IMR-90 (cell line): ENCODE measurements at regions not wholly inside any gene's neighbourhood (a gene's known extent, or its start where the extent isn't known, plus 50 kb on each side); places are given as distances from the start of the nearest gene placed in this dataset.

Experiments used
- ATAC-seq: fragments of 200-7000 bp; cut with Tn5 transposase; 2 replicates; pipeline ENCODE4 v1.9.1; 2020; ENCODE audit warnings: low read depth, mild to moderate bottlenecking, moderate library complexity
- BruUV-seq: library from RNA; stranded (reverse); fragments of 400-500 nt; replicated peaks from 2 replicates; lab custom pipeline; 2021; lab: Mats Ljungman, UMichigan
- CTCF ChIA-PET: fragments of 300-600 bp; formaldehyde crosslinking; extraction: SDS; loops from one replicate; lab custom pipeline; 2021; ENCODE audit warnings: antibody characterized with exemption; lab: Yijun Ruan, JAX
- POLR2A ChIA-PET: fragments of 300-600 bp; sonication (Branson Sonifier 250); formaldehyde crosslinking; loops from one replicate; lab custom pipeline; 2022; ENCODE audit warnings: antibody characterized with exemption; ENCODE audit not compliant: unreplicated experiment; lab: Charles Lee
- DNase-seq: peaks from one replicate; pipeline ENCODE4 v3.0.0; 2013
- H2AFZ ChIP-seq: replicated peaks from 2 replicates; pipeline ENCODE3; 2013; ENCODE audit warnings: low read length, mild to moderate bottlenecking; ENCODE audit not compliant: poor library complexity
- H2AK5ac ChIP-seq: 2 replicates; pipeline ENCODE4 v1.6.1; 2013; ENCODE audit warnings: low read depth, low read length, inconsistent platforms
- H2AK9ac ChIP-seq: replicated peaks from 2 replicates; pipeline ENCODE3; 2013; ENCODE audit warnings: mild to moderate bottlenecking, low read depth, low read length, moderate library complexity; ENCODE audit not compliant: poor library complexity
- H2BK120ac ChIP-seq: 2 replicates; pipeline ENCODE4 v1.6.1; 2013; ENCODE audit warnings: low read depth, low read length, inconsistent platforms
- H2BK15ac ChIP-seq: 3 replicates; pipeline ENCODE4 v1.6.1; 2013; ENCODE audit warnings: low read depth, low read length, inconsistent platforms
- H2BK20ac ChIP-seq: 2 replicates; pipeline ENCODE4 v1.6.1; 2013; ENCODE audit warnings: low read depth, mild to moderate bottlenecking, inconsistent platforms, low read length, moderate library complexity
- H2BK5ac ChIP-seq: 2 replicates; pipeline ENCODE4 v1.6.1; 2013; ENCODE audit warnings: mild to moderate bottlenecking, low read depth, low read length, inconsistent platforms; ENCODE audit not compliant: poor library complexity, severe bottlenecking
- H3K14ac ChIP-seq: replicated peaks from 2 replicates; pipeline ENCODE4 v1.6.1; 2013; ENCODE audit warnings: low read depth, low read length, inconsistent platforms
- H3K18ac ChIP-seq: 2 replicates; pipeline ENCODE4 v1.6.1; 2013; ENCODE audit warnings: low read depth, low read length, control low read depth
- H3K23ac ChIP-seq: 2 replicates; pipeline ENCODE4 v1.6.1; 2013; ENCODE audit warnings: low read depth, low read length, inconsistent platforms
- H3K27ac ChIP-seq: 2 replicates; pipeline ENCODE4 v1.5.1; 2013; ENCODE audit warnings: mild to moderate bottlenecking, control low read depth, low read length; ENCODE audit not compliant: insufficient read depth
- H3K27me3 ChIP-seq: 2 replicates; pipeline ENCODE4 v1.6.1; 2013; ENCODE audit warnings: low read length; ENCODE audit not compliant: control insufficient read depth, insufficient read depth
- H3K36me3 ChIP-seq: 2 replicates; pipeline ENCODE4 v1.6.1; 2013; ENCODE audit warnings: low read length, mixed read lengths; ENCODE audit not compliant: control insufficient read depth, insufficient read depth
- H3K4ac ChIP-seq: 2 replicates; pipeline ENCODE4 v1.6.1; 2013; ENCODE audit warnings: low read depth, low read length, inconsistent platforms
- H3K4me1 ChIP-seq: 2 replicates; pipeline ENCODE4 v1.6.1; 2013; ENCODE audit warnings: low read length, mixed read lengths; ENCODE audit not compliant: control insufficient read depth, insufficient read depth
- H3K4me2 ChIP-seq: 2 replicates; pipeline ENCODE4 v1.6.1; 2013; ENCODE audit warnings: low read depth, mild to moderate bottlenecking, control low read depth, low read length, moderate library complexity
- H3K4me3 ChIP-seq: 2 replicates; pipeline ENCODE4 v1.5.1; 2013; ENCODE audit warnings: low read depth, mild to moderate bottlenecking, control low read depth, low read length, moderate library complexity; ENCODE audit not compliant: insufficient read depth
- H3K56ac ChIP-seq: 2 replicates; pipeline ENCODE4 v1.6.1; 2013; ENCODE audit warnings: low read length, inconsistent platforms; ENCODE audit not compliant: insufficient read depth; ENCODE audit errors: extremely low read depth
- H3K79me1 ChIP-seq, 2 experiments: 2 replicates each; pipeline ENCODE4 v1.6.1; 2013; ENCODE audit warnings: low read length in 2 of 2, inconsistent platforms in 1 of 2, low read depth in 1 of 2
- H3K9ac ChIP-seq: 2 replicates; pipeline ENCODE4 v1.6.1; 2013; ENCODE audit warnings: low read depth, low read length, control low read depth
- H3K9me1 ChIP-seq: 2 replicates; pipeline ENCODE4 v1.6.1; 2013; ENCODE audit warnings: low read length, inconsistent platforms; ENCODE audit not compliant: insufficient read depth
- H3K9me3 ChIP-seq: 2 replicates; pipeline ENCODE4 v1.6.1; 2013; ENCODE audit warnings: low read length; ENCODE audit not compliant: control insufficient read depth, insufficient read depth
- H4K20me1 ChIP-seq: 2 replicates; pipeline ENCODE4 v1.6.1; 2013; ENCODE audit warnings: low read length, inconsistent platforms; ENCODE audit not compliant: insufficient read depth
- H4K5ac ChIP-seq: 2 replicates; pipeline ENCODE4 v1.6.1; 2013; ENCODE audit warnings: mild to moderate bottlenecking, low read depth, low read length, control low read depth
- H4K8ac ChIP-seq, 2 experiments: 2 replicates each; pipeline ENCODE4 v1.6.1; 2013; ENCODE audit warnings: low read depth in 2 of 2, low read length in 2 of 2, control low read depth in 1 of 2, inconsistent platforms in 1 of 2
- H4K91ac ChIP-seq: 2 replicates; pipeline ENCODE4 v1.6.1; 2013; ENCODE audit warnings: low read depth, low read length, inconsistent platforms; ENCODE audit not compliant: insufficient read depth
- BHLHE40 ChIP-seq: fragments of 150-350 bp; IDR thresholded peaks from 2 replicates; pipeline ENCODE4 v1.6.1; 2016; ENCODE audit warnings: mild to moderate bottlenecking, low read depth, low read length
- CEBPB ChIP-seq: IDR thresholded peaks from 2 replicates; pipeline ENCODE4 v1.6.1; 2012; ENCODE audit warnings: low read depth, low read length, improper control_type of control experiment
- CHD1 ChIP-seq: IDR thresholded peaks from 2 replicates; pipeline ENCODE4 v1.6.1; 2012; ENCODE audit warnings: low read depth, low read length, improper control_type of control experiment
- CTCF ChIP-seq: conservative IDR thresholded peaks from 2 replicates; pipeline ENCODE4 v1.5.1; 2012; ENCODE audit warnings: mild to moderate bottlenecking, low read depth, low read length, improper control_type of control experiment
- FOS ChIP-seq: fragments of 150-350 bp; IDR thresholded peaks from 2 replicates; pipeline ENCODE4 v1.6.1; 2016; ENCODE audit warnings: low read depth, low read length
- MAFK ChIP-seq: IDR thresholded peaks from 2 replicates; pipeline ENCODE4 v1.6.1; 2012; ENCODE audit warnings: low read depth, low read length, improper control_type of control experiment
- MAZ ChIP-seq: IDR thresholded peaks from 2 replicates; pipeline ENCODE4 v1.6.1; 2012; ENCODE audit warnings: low read depth, mild to moderate bottlenecking, low read length, improper control_type of control experiment, moderate library complexity, borderline replicate concordance
- MXI1 ChIP-seq: IDR thresholded peaks from 2 replicates; pipeline ENCODE4 v1.6.1; 2012; ENCODE audit warnings: low read depth, mild to moderate bottlenecking, low read length, moderate library complexity, borderline replicate concordance
- NFE2L2 ChIP-seq: fragments of 150-350 bp; IDR thresholded peaks from 2 replicates; pipeline ENCODE4 v1.6.1; 2016; ENCODE audit warnings: low read depth, mild to moderate bottlenecking, low read length
- POLR2A ChIP-seq: IDR thresholded peaks from 2 replicates; pipeline ENCODE4 v1.6.1; 2012; ENCODE audit warnings: mild to moderate bottlenecking, low read depth, low read length
- RAD21 ChIP-seq: IDR thresholded peaks from 2 replicates; pipeline ENCODE4 v1.6.1; 2012; ENCODE audit warnings: low read length, improper control_type of control experiment
- RCOR1 ChIP-seq: IDR thresholded peaks from 2 replicates; pipeline ENCODE4 v1.6.1; 2012; ENCODE audit warnings: mild to moderate bottlenecking, low read length, improper control_type of control experiment; ENCODE audit not compliant: insufficient replicate concordance
- RFX5 ChIP-seq: IDR thresholded peaks from 2 replicates; pipeline ENCODE4 v1.8.0; 2012; ENCODE audit warnings: low read depth, mild to moderate bottlenecking, low read length, moderate library complexity
- SMC3 ChIP-seq: fragments of 150-350 bp; IDR thresholded peaks from 2 replicates; pipeline ENCODE4 v1.6.1; 2016; ENCODE audit warnings: low read depth, mild to moderate bottlenecking, antibody characterized with exemption, low read length, moderate library complexity
- USF2 ChIP-seq: fragments of 150-350 bp; IDR thresholded peaks from 2 replicates; pipeline ENCODE4 v1.6.1; 2017; ENCODE audit warnings: mild to moderate bottlenecking, antibody characterized with exemption, low read length, low read depth
- WGBS, 2 experiments: methylation state at CpG; one replicate each; pipeline versions ENCODE4 v1.1.5 to v1.1.7; 2013; ENCODE audit warnings: missing lambda C conversion rate in 2 of 2; ENCODE audit not compliant: insufficient read length in 1 of 2; ENCODE audit errors: extremely low coverage in 2 of 2; 5-methylcytosine and 5-hydroxymethylcytosine counted together
- dilution Hi-C: fragments of 300-500 bp; cut with HindIII; formaldehyde crosslinking; loops from one replicate; pipeline ENCODE4 v1.14.3; 2018; ENCODE audit warnings: low sequenced_read_pairs; ENCODE audit not compliant: unreplicated experiment
- in situ Hi-C: fragments of 300-500 bp; cut with MboI; formaldehyde crosslinking; loops from 3 replicates; pipeline ENCODE4 v1.14.3; 2019; ENCODE audit warnings: low sequenced_read_pairs, inconsistent platforms, mixed read lengths
- intact Hi-C: fragments of 100-400 bp; cut with micrococcal nuclease; formaldehyde crosslinking; loops from 2 replicates; pipeline ENCODE4 v1.10.0; 2022
- TF ChIP-seq, protein P1 (sequence below): fragments of 150-350 bp; IDR thresholded peaks from 2 replicates; pipeline ENCODE4 v1.6.1; 2016; ENCODE audit warnings: low read depth, mild to moderate bottlenecking, low read length, moderate library complexity, borderline replicate concordance

DNA sequence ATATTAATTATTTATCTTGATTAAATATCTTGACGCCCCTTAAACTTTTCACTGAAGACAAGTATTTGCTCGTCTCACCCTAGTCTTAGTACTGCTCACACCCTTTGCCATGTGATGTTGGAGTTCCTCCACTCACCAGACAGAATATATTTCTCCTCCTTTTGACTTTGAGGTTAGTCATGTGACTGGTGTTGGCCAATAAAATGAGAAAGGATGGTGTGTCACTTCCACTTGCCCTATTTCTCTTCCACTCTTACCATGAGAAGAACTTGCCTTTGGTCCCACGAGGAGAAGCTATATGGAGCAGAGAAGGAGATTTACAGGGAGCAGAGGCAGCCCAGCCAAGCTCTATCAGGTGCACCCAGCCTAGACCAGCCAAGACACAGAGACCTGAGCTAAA, 64.9 kb upstream of the TAB2 start:
- intact Hi-C loops: no loop called here
- Histone ChIP-seq H2AK9ac (no peak overlapping the region), H3K9me3 (no peaks in the 10 kb centered on the region), H3K23ac (no peak overlapping the region), H3K9ac (no peak overlapping the region), H3K79me1 (no peaks in the 10 kb centered on the region), H4K20me1 (no peaks in the 10 kb centered on the region), H2BK15ac (no peak overlapping the region), H2BK120ac (no peak overlapping the region), H2AK5ac (no peak overlapping the region), H3K56ac (no peak overlapping the region), H3K27ac (no peak overlapping the region), H3K4me1 (no peaks in the 10 kb centered on the region), H3K27me3 (peaks cover 18% of the 10 kb centered on the region), H3K4ac (no peak overlapping the region), H3K4me3 (no peak overlapping the region), H2BK20ac (no peak overlapping the region), H3K36me3 (no peaks in the 10 kb centered on the region), H3K4me2 (no peak overlapping the region), H4K5ac (no peak overlapping the region), H4K8ac (no peak overlapping the region), H3K18ac (no peak overlapping the region), H2AFZ (no peak overlapping the region), H2BK5ac (no peak overlapping the region), H3K9me1 (no peaks in the 10 kb centered on the region), H4K91ac (no peak overlapping the region), H3K14ac (no peak overlapping the region)
- ATAC-seq (no peak), DNase-seq (no peak)
- WGBS, 2 experiments: no CpG with 5 or more reads among the region's 3 CpGs
- no TSS peak for BruUV-seq
- TF ChIP-seq SMC3: no peak
- no peak for TF ChIP-seq USF2
- TF ChIP-seq MAFK: no peak
- no peak for TF ChIP-seq RAD21
- TF ChIP-seq RFX5: no peak
- no peak for TF ChIP-seq BHLHE40
- no peak for TF ChIP-seq CHD1
- TF ChIP-seq CTCF: no peak
- no peak for TF ChIP-seq NFE2L2
- TF ChIP-seq, protein P1, sequence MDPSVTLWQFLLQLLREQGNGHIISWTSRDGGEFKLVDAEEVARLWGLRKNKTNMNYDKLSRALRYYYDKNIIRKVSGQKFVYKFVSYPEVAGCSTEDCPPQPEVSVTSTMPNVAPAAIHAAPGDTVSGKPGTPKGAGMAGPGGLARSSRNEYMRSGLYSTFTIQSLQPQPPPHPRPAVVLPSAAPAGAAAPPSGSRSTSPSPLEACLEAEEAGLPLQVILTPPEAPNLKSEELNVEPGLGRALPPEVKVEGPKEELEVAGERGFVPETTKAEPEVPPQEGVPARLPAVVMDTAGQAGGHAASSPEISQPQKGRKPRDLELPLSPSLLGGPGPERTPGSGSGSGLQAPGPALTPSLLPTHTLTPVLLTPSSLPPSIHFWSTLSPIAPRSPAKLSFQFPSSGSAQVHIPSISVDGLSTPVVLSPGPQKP: no peak
- TF ChIP-seq CEBPB: no peak
- TF ChIP-seq FOS: no peak
- no peak for TF ChIP-seq POLR2A
- TF ChIP-seq RCOR1: no peak
- no peak for TF ChIP-seq MAZ
- TF ChIP-seq MXI1: no peak
- ChIA-PET POLR2A (no interaction called here), CTCF (no interaction called here)
- in situ Hi-C loops: no loop called here
- dilution Hi-C loops: no loop called here
